Cardiac fibroblast (primary cell): ENCODE measurements at regions not wholly inside any gene's neighbourhood (a gene's known extent, or its start where the extent isn't known, plus 50 kb on each side); places are given as distances from the start of the nearest gene placed in this dataset.

Experiments
- DNase-seq, 2 donors: peaks; one replicate each; pipeline versions ENCODE4 v3.0.0 to v3.0.0-alpha.2; 2010; ENCODE audit warnings: low read depth in 2 of 2
- H3K4me3 ChIP-seq, 2 donors: replicated peaks in 1 of 2; 1 replicate in 1 of 2; 2 replicates in 1 of 2; pipeline ENCODE4 v1.5.1; 2011; ENCODE audit warnings: low read depth in 2 of 2, low read length in 2 of 2, mild to moderate bottlenecking in 2 of 2, moderate library complexity in 1 of 2
- TF ChIP-seq, protein P1 (sequence below): IDR thresholded peaks from one replicate; pipeline ENCODE4 v1.5.1; 2011; ENCODE audit warnings: low read depth, mild to moderate bottlenecking, low read length, inconsistent platforms

DNA sequence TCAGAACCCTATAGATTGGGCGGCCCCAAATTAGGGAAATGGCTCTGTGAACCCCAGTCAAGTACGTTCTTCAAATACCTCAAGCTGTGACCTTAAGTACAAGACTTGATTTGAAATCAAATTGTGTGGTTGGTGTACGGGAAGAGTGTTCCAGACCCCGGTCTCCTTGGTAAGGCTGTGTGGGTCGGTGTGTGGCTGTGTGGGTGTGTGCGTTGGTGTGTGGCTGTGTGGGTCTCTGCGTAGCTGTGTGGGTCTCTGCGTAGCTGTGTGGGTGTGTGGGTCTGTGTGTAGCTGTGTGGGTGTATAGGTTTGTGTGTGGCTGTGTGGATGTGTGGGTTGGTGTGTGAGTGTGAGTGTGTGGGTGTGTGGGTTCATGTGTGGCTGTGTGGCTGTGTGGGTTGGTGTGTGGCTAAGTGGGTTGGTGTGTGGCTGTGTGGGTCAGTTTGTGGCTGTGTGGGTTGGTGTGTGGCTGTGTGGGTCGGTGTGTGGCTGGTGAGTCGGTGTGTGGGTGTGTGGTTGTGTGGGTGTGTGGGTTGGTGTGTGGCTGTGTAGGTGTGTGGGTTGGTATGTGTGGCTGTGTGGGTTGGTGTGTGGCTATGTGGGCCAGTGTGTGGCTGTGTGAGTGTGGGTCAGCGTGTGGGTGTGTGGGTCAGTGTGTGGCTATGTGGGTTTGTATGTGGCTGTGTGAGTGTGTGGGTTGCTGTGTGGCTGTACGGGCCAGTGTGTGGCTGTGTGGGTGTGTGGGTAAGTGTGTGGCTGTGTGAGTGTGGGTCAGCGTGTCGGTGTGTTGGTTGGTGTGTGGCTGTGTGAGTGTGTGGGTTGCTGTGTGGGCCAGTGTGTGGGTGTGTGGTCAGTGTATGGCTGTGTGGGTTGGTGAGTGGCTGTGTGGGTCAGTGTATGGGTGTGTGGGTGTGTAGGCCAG lies 238.7 kb upstream of the ZFHX3 start:
- TF ChIP-seq, protein P1, sequence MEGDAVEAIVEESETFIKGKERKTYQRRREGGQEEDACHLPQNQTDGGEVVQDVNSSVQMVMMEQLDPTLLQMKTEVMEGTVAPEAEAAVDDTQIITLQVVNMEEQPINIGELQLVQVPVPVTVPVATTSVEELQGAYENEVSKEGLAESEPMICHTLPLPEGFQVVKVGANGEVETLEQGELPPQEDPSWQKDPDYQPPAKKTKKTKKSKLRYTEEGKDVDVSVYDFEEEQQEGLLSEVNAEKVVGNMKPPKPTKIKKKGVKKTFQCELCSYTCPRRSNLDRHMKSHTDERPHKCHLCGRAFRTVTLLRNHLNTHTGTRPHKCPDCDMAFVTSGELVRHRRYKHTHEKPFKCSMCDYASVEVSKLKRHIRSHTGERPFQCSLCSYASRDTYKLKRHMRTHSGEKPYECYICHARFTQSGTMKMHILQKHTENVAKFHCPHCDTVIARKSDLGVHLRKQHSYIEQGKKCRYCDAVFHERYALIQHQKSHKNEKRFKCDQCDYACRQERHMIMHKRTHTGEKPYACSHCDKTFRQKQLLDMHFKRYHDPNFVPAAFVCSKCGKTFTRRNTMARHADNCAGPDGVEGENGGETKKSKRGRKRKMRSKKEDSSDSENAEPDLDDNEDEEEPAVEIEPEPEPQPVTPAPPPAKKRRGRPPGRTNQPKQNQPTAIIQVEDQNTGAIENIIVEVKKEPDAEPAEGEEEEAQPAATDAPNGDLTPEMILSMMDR, result no peak
- no peak for DNase-seq
- no peak overlapping the region for H3K4me3 ChIP-seq

DNA sequence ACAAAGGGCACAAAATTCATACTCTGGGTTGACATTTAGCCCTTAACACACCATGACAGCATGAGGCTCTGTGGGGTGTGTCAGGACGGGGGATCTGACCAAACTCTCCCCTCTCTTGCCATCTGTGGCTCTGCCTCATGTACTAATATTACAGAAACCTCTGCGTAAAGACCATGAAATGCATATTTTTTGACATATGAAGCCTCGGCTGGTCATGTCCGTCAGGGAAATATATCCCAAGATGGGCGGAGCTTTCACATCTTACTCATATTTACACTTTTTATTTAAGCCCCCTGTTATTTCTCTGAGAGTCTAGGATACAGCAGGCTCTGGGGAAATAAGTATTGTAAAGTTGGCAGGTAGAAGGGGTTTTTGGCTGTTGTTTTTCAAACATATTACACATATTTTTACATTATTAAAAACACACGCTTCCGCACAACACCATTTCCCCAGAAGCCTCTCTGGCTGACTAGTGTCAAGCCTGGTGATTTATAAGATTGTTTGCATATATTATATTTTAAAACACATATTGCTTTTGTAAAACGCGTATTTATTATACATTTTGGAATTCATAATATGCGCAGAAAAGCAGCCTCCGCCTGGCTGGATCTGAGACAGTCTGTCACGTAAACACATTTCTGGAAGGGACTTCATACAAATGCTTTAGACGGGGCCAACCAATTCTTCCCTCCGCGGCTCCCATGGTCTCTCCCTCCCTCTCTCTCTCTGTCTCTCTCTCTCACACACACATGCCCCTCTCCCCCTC lies 237.7 kb upstream of the ZFHX3 start:
- TF ChIP-seq, protein P1, result no peak
- no peak for DNase-seq
- no peak overlapping the region for H3K4me3 ChIP-seq

DNA sequence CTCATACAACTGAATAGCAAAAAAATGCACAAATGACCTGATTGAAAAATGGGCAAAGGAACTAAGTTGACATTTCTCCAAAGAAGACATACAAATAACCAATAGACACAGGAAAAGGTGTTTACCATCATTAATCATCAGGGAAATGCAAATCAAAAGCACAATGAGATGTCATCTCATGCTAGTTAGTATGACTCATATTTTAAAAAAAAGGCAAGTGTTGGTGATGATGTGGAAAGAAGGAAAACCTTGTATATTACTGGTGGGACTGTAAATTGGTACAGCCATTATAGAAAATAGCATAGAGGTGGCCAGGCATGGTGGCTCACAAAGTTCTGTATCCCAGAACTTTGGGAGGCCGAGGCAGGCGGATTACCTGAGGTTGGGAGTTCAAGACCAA lies 232.5 kb upstream of the ZFHX3 start:
- TF ChIP-seq, protein P1, result no peak
- no peak overlapping the region for H3K4me3 ChIP-seq
- peak in 1 of 2 donors; percentile 19 for DNase-seq

DNA sequence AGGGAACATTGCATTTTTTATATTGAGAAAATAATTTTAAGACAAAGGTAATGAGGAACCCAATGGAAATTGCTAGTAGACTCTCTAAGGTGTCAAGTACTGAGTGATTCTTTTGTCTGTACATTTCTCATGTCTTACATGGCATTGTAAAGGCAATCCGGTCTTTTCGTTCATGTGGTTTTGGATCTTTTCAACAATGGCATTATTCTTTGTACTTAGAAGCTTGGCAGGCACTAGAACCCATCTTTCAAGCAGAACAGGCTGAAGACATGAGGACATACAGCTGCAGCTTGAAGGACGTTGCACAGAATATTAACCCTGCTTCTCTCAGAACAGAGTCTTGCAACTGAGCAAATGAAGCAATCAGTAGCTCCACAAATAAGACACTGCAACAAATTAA lies 231.5 kb upstream of the ZFHX3 start:
- TF ChIP-seq, protein P1, result no peak
- H3K4me3 ChIP-seq, result no peak overlapping the region
- no peak for DNase-seq

DNA sequence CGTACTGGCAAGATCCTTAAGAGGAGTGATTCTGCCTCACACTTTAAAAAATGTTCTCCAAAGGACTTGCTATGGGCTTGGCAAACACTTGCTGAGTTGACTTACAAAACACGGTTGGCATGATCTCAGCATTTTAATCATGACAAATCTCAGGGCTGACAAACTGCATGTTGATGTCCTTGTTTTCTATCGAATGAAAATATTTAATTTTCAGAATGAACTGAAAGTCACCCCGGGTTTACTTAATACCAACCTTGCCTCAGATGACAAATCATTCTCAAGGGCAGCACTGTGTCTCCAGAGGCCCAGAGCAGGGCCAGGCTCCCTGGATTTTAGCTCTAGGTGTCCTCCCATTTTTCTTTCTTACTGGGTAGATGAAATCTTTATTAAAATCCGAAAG lies 229.1 kb upstream of the ZFHX3 start:
- TF ChIP-seq, protein P1, result no peak
- no peak for DNase-seq
- no peak overlapping the region for H3K4me3 ChIP-seq

DNA sequence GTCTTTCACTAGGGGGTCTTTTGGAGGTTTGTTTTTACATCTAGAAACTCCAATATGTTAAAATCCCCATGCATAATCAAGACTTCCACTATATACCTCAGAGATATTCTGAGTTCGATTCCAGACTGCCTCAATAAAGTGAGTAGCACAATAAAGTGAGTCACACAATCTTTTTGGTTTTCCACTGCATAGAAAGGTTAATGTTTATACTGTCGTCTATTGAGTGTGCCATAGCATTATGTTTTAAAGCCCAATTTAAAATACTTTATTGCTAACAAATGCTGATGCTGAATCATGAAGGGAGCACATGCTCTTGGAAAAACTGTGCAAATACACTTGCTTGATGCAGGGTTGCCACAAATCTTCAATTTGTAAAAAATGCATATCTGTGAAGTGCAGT lies 227.5 kb upstream of the ZFHX3 start:
- TF ChIP-seq, protein P1, result no peak
- no peak overlapping the region for H3K4me3 ChIP-seq
- no peak for DNase-seq
